ENCODE measurements at regions not wholly inside any gene's neighbourhood (a gene's known extent, or its start where the extent isn't known, plus 50 kb on each side); places are given as distances from the start of the nearest gene placed in this dataset.

GRCh38 chr7:118755067-118755625 lies 530.6 kb downstream of the ANKRD7 start:
- no peaks in the 10 kb centered on the region for H3K36me3 ChIP-seq (ENCODE audit: insufficient read depth, low read length)
- H3K4me3 ChIP-seq (ENCODE audit: low read length), result no peak overlapping the region
- no peak overlapping the region for H3K4me2 ChIP-seq (ENCODE audit: low read length)
- no peaks in the 10 kb centered on the region for H3K9me3 ChIP-seq (ENCODE audit: low read length)
- no peaks in the 10 kb centered on the region for H3F3A ChIP-seq (ENCODE audit: insufficient read depth, low read length, poor library complexity, severe bottlenecking)
- H3K27me3 ChIP-seq (ENCODE audit: insufficient read depth, low read depth, low read length), result no peaks in the 10 kb centered on the region
- no peak overlapping the region for H2AFZ ChIP-seq (ENCODE audit: low read depth, low read length)
- no peaks in the 10 kb centered on the region for H3K9me2 ChIP-seq (ENCODE audit: insufficient read depth, low read length)
- TF ChIP-seq POLR2AphosphoS5 (IDR thresholded peaks at IDR 0.05) (no peak), REST (IDR thresholded peaks at IDR 0.05; ENCODE audit: borderline replicate concordance) (no peak), TAF1 (IDR thresholded peaks at IDR 0.05; ENCODE audit: low read depth) (no peak), EP300 (conservative IDR thresholded peaks at IDR 0.05; ENCODE audit: poor library complexity, severe bottlenecking) (no peak), SMC3 (conservative IDR thresholded peaks at IDR 0.05; ENCODE audit: poor library complexity) (no peak), RAD21 (conservative IDR thresholded peaks at IDR 0.05) (no peak), CTCF (IDR thresholded peaks at IDR 0.05; ENCODE audit: poor library complexity, severe bottlenecking) (no peak), EZH2 (IDR thresholded peaks at IDR 0.05; ENCODE audit: borderline replicate concordance, insufficient read depth, low read length, poor library complexity, severe bottlenecking) (no peak), MXI1 (conservative IDR thresholded peaks at IDR 0.05; ENCODE audit: poor library complexity, severe bottlenecking) (no peak)
- H4K20me1 ChIP-seq (ENCODE audit: insufficient read depth), result no peaks in the 10 kb centered on the region
- no peaks in the 10 kb centered on the region for H3K79me2 ChIP-seq (replicated peaks; ENCODE audit: insufficient read depth, low read length)
- H3K9ac ChIP-seq (ENCODE audit: low read length), result no peak overlapping the region
- H3K27ac ChIP-seq (ENCODE audit: low read length), result no peak overlapping the region

- no peak overlapping the region for H2AFZ ChIP-seq (ENCODE audit: low read depth, low read length)
Observed at GRCh38 chr7:118757066-118757465, 532.6 kb downstream of the ANKRD7 start.

More at GRCh38 chr7:118757066-118757465, 532.6 kb downstream of the ANKRD7 start:
- Histone ChIP-seq H3K36me3 (ENCODE audit: insufficient read depth, low read length) (no peaks in the 10 kb centered on the region), H3K4me3 (ENCODE audit: low read length) (no peak overlapping the region), H3K4me2 (ENCODE audit: low read length) (no peak overlapping the region), H4K20me1 (ENCODE audit: insufficient read depth) (no peaks in the 10 kb centered on the region), H3K9me3 (ENCODE audit: low read length) (no peaks in the 10 kb centered on the region), H3K9ac (ENCODE audit: low read length) (no peak overlapping the region), H3K27ac (ENCODE audit: low read length) (no peak overlapping the region), H3F3A (ENCODE audit: insufficient read depth, low read length, poor library complexity, severe bottlenecking) (no peaks in the 10 kb centered on the region), H3K9me2 (ENCODE audit: insufficient read depth, low read length) (no peaks in the 10 kb centered on the region), H3K27me3 (ENCODE audit: insufficient read depth, low read depth, low read length) (no peaks in the 10 kb centered on the region), H3K79me2 (replicated peaks; ENCODE audit: insufficient read depth, low read length) (no peaks in the 10 kb centered on the region)
- TF ChIP-seq EZH2 (IDR thresholded peaks at IDR 0.05; ENCODE audit: borderline replicate concordance, insufficient read depth, low read length, poor library complexity, severe bottlenecking) (no peak), SMC3 (conservative IDR thresholded peaks at IDR 0.05; ENCODE audit: poor library complexity) (no peak), EP300 (conservative IDR thresholded peaks at IDR 0.05; ENCODE audit: poor library complexity, severe bottlenecking) (no peak), CTCF (IDR thresholded peaks at IDR 0.05; ENCODE audit: poor library complexity, severe bottlenecking) (no peak), RAD21 (conservative IDR thresholded peaks at IDR 0.05) (no peak), TAF1 (IDR thresholded peaks at IDR 0.05; ENCODE audit: low read depth) (no peak), MXI1 (conservative IDR thresholded peaks at IDR 0.05; ENCODE audit: poor library complexity, severe bottlenecking) (no peak), REST (IDR thresholded peaks at IDR 0.05; ENCODE audit: borderline replicate concordance) (no peak), POLR2AphosphoS5 (IDR thresholded peaks at IDR 0.05) (no peak)

All from neural cell (in vitro differentiated cells).